NCI-H1048 (cell line): ENCODE measurements at regions not wholly inside any gene's neighbourhood (a gene's known extent, or its start where the extent isn't known, plus 50 kb on each side); places are given as distances from the start of the nearest gene placed in this dataset.
"Not testable (repeated sequence)": the region's sequence is repeated elsewhere in the genome, so short reads cannot be mapped to it uniquely, and the experiment has no call there.

Source experiments
- DNase-seq: peaks from one replicate; lab custom pipeline; 2025; lab: John Stamatoyannopoulos, UW

DNA sequence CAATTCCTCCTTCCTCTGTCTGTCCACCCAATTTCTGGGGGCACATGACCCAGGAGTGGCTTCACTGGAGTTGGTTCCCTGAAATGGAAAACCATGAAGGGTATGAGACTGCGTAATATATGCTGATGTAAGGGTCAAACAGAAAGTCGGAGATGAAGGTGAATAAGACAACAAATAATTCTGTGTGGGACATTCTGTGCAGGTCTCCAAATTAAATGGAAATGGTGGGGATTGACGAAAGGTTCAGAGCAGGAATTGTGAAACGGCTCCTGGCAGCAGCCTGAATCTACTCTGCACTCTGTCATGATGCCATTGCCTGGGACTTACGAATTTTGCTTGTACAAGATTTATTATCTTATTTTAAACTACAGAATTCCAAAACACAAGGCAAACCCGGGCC lies 174.8 kb upstream of the RORA start:
- DNase-seq, result no peak

GRCh38 chr15:61401903-61402698 lies 173.0 kb upstream of the RORA start:
- no peak for DNase-seq

- DNase-seq, result no peak
Observed at GRCh38 chr15:61398310-61398709, 169.2 kb upstream of the RORA start.

- DNase-seq, result no peak
Observed at GRCh38 chr15:61396235-61396919, 167.3 kb upstream of the RORA start.

DNA sequence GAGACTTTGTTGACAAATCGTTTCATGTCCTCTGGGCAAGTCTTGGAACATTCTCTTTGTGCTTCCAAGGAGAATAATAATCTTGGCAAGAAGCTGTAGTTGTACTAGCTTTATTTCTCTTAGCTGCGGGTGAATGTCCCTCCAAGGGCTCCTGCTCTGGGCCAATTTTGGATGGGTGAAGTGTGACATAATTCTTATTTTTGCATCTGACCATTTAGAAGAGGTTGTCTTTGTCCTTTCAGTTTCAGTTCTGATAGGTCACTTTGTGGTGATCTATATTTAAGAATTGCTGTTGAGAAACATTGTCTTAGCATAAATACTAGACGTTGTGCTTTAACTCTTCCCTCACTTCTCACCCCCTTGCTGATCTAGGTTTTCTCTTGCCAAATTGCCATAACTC lies 164.8 kb upstream of the RORA start:
- DNase-seq, result no peak

DNA sequence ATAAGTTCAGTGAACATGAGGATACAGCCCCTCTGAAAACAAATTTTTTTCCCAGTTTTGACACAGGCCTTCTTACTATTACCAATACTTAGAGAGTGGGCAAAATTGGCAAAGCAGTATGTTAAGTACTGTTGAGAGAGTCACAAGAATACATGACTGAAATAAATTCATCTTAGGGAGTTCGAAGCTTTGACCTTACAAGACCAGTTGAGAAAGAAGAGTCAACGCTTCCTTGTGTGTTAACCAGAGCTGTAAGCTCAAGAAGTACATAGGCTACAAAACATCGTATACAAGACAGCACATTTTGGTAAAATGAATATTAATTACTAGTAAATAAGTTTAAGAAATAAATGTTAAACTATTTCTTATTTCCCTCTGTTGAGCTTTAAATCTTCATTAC lies 164.4 kb upstream of the RORA start:
- DNase-seq, result no peak

GRCh38 chr15:61390138-61390537 lies 161.0 kb upstream of the RORA start:
- DNase-seq, result no peak

- DNase-seq, result no peak
Observed at GRCh38 chr15:61389334-61390028, 160.4 kb upstream of the RORA start.

DNA sequence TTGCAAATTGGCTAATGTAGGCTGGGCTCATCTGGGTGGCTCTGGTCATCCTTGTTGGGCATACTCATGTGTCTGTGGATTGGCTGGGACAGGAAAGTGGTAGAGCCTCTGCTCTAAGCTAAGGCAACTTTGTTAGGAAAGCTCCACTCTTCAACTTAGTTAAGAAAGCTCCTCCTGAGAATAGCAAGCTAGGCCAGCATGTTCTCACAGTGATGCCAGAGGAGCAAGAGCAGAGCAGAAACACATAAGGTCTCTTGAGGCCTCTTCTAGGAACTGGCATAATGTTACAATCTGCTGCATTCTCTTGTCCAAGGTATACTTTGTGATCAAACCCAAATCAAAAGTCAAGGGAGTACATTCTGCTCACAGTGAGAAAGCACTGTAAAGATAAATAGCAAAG lies 158.6 kb upstream of the RORA start:
- DNase-seq, result no peak

GRCh38 chr15:61383421-61383820 lies 154.3 kb upstream of the RORA start:
- no peak for DNase-seq

GRCh38 chr15:61382927-61383326 lies 153.8 kb upstream of the RORA start:
- DNase-seq, result no peak

DNA sequence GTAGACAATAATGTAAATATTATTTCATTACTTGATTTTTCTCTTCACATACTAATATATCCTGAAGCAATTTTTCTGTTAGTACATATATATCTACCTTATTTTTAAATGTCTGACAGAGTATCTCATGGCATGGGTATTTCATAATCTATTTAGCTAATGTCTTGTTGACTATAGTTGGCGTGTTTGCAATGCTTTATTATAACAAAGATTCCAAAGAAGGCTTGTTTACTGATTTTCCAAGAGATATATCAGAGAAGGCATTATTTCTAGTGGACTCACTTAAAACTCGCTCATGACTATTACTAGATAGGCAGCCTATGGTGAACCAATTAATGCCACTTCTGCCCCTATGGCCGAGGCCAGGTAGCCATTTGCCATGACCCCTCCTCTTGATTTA lies 152.4 kb upstream of the RORA start:
- DNase-seq, result no peak

GRCh38 chr15:61380270-61380669 lies 151.2 kb upstream of the RORA start:
- DNase-seq, result no peak

DNA sequence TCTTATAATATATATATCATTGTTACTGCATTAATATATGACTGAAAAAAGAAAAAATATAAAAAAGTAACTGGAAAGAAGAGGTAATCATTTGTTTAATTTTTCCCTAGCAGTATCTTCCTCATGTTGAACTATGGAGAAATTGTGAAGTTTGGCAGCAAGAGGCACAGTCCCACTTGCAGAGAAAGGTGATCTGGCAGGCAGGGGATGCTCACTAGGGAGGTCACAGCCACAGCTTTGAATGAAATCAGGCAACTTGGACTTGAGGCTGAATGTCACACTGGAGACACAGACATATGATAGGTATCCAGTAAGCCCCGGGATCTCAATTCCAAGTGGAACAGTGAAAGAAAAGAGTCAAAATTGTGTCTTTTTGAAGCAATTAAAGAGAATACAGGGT lies 149.9 kb upstream of the RORA start:
- DNase-seq, result no peak

GRCh38 chr15:61376961-61377360 lies 147.9 kb upstream of the RORA start:
- no peak for DNase-seq

- no peak for DNase-seq
Observed at GRCh38 chr15:61376516-61376915, 147.4 kb upstream of the RORA start.

GRCh38 chr15:61374848-61375247 lies 145.7 kb upstream of the RORA start:
- no peak for DNase-seq

- no peak for DNase-seq
Observed at GRCh38 chr15:61367953-61368352, 138.9 kb upstream of the RORA start.

DNA sequence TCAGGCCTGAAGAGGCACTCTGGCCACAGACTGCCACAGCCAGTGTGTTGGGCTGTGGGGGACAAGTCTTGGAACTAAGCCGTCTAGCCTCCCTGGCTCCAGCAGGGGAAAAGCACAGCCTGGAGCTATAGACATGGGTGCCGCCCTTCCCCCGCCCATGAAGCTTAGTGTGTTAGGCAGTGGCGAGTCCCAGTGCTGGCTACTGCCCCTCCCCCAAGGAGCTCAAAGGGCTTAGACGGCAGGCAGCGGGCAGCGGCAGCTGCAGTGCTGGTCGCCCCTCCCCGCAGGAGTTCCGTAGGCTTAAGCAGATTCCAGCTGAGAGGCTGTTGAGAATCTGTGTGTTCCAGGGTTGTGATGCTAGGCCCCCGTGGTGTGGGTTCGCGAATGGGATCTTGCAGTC lies 135.8 kb upstream of the RORA start:
- no peak for DNase-seq

GRCh38 chr15:61362912-61363311 lies 133.8 kb upstream of the RORA start:
- DNase-seq, result not testable (repeated sequence)

DNA sequence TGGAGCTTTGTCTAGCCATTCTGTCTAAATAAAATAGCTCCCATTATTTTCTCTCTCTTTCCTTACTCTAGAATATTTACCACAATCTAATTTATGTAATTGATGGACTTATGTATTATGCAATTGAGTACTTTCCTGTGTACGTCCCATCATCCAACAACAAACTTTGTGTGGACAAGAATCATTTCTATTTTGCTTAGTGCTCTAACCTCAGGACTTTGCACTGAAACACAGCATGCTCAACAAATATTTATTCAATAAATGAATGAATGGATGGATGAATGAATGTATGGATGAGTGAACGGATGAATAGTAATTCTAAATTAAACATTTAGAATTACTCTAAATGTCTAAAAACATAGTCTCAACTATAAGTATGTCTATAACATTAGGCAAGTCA lies 115.2 kb upstream of the RORA start:
- DNase-seq, result no peak

DNA sequence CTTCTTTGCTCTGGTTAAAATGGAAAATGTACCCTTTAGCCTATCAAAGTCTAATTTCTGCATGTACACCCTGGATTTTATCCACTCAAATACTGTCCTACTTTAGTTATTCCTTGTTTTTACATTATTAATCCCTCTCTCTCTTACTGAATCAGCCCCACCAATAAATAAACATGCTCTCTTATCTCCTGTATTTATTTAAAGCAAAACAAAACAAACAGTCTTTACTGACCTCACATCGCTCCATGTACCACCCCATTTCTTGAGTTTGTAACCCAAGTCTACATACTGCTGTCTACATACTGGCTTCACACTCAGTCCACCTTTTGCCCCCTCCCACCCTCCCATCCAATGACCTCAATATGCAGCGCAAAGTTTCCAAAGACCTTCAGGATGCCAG lies 113.3 kb upstream of the RORA start:
- no peak for DNase-seq

DNA sequence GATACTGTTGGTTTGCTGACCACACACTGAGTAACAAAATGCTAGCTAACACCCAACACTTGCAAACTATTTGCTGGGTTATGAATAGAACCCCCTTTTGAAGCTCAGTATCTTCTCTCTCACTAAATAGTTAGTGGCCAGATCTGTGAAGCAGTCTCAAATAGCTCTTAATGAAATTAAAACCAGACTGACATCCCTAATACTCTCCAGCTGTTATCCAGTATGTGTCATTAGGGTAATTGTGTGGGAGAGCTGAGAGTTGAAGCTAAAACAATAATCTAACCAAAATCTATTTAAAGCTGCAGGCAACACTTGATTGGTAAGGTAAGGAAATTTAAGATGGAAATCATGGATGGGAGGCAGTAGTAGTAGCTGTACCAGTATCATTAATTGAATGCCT lies 110.4 kb upstream of the RORA start:
- DNase-seq, result no peak
